Muscle of back (tissue), 3 donors: ENCODE measurements at regions not wholly inside any gene's neighbourhood (a gene's known extent, or its start where the extent isn't known, plus 50 kb on each side); places are given as distances from the start of the nearest gene placed in this dataset.

Experiments
- DNase-seq, 3 donors: peaks; one replicate each; pipeline versions ENCODE4 v3.0.0 to v3.0.0-alpha.2; 2013

DNA sequence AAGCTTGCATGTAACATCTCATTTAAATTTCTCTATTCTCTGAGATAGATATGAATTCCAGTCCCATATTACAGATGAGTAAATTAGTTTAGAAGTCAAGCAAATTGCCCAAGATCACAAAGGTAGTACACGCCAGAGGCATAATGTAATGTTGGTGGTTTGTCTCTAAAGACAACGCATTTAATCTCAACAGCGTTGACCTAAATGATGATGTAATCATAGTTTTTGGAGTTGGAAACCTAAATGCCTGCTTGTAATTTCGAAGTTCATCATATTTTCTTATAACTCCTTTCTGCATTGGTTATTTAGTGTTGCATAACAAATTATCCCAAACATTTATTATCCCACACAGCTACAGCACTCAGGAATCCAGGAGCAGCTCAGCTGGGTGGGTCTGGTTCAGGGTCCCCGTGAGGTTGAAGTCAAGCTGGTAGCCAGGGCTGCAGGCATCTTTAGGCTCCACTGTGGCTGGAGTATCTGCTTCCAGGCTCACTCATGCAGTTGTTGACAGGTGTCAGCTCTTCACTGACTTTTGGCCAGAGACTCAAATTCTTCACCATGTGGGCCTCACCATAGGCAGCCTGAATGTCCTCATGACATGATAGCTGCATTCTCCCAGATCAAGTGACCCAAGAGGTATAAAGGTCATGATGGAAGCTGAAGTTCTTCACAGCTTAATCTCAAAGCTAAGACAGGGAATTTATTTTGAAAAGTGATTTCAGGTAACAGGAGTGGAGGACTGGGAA, 122.0 kb upstream of the SPTLC3 start:
- DNase-seq, result no peak

DNA sequence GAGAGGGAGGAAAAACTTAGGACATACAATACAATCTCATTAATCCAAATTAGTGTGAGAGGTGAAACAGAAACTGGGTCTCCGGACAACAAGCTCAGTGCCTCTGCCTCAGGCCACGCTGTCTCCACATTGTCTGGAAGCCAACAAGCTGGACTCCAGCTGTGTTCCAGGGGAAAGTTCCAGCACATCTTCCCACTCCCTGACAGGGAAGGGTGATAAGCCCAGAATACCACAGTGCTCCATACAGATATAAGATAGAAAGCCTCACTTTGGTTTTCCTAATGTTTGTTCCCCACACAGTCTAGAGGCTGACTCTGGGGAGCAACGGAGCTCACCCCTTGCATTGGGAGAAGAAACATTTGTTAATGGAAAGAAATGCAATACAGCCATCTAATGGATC, 117.1 kb upstream of the SPTLC3 start:
- no peak for DNase-seq

DNA sequence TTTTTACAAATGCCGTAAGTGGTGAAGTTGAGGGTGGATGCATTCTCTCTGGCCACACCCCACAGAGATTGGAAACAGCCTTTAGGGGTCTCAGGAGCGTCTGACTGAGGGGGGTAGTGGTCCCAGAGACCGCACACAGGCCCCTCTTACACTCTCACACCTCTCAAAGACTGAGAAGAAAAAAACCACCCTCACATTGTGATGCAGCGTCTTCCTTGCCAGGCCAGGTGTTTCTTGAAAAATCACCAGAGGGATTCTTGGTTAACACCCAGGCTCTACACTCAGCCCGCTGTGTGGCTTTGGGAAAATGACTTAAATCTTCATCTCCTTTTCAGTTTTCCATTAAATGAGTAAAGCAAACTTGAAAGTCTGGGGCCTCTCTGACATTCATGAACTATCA, 115.8 kb upstream of the SPTLC3 start:
- DNase-seq, result peak in 1 of 3 donors; percentile 30

DNA sequence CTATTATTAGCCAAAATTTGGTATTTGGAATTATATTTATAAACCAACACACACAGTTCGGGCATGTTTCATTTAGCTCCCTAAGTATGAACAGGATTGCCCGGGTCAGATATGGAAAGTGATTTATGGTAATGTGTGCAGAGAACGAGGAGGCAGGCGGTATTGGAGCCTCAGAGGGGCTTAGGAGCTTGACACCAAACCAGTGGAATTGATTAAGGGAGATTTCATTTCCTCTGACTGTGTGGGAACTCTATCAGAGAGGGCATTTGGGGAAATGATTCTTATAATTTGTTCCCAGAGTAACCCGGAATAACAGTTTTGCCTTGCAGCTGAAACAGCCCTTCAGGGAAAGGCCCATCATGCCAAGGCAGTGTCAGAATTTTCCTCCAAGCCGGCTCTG, 115.1 kb upstream of the SPTLC3 start:
- DNase-seq, result no peak

DNA sequence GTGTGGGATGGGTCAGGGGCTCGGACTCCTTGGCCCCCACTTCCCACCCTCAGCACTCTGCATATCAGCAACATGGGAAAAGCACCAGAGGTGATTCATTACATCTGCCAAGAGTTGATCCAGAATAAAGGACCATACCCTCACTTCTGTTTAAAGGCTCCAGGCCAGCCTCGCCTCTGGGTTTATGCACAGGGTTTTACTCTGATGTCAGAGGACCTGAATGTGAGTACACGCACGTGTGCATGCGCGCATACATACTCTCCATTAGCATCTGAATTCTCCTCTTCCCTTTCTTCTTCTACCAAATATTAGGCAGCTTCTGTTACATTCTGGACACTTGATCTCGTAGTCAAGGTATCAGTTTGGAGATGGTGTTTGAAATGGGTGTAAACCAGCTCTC, 114.7 kb upstream of the SPTLC3 start:
- no peak for DNase-seq

DNA sequence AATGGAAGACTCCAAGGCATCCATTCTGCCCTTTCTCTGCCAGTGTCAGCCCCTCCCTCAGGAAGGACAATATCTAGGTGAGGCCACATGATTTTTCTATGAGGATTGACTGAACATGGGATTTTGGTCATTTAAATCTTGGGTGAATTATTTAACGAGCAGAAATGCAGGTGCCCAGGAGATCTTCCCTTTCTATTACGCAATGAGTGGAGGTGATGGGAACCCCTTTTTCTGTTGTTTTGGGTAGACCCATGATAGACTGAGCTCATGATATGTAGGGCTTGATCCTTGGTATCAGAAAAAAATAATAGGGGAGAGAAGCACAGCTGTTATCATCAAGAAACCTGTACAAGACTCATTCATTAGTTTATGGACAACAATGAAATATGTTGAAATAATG, 112.6 kb upstream of the SPTLC3 start:
- no peak for DNase-seq

DNA sequence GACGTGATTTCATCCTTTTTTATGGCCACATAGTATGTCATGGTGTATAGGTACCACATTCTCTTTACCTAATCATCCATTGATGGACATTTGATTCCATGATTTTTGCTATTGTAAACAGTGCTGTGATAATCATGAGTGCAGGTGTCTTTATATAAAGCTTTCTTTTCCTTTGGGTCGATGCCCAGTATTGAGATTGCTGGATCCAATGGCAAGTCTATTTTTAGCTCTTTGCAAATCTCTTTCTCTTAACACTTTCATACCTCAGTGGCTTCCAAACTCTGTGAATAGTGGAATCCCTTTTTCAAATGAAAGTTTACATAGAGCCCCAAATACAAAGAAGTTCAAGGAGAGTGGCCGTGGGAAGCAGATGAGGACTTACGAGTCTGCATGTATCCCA, 105.8 kb upstream of the SPTLC3 start:
- no peak for DNase-seq

DNA sequence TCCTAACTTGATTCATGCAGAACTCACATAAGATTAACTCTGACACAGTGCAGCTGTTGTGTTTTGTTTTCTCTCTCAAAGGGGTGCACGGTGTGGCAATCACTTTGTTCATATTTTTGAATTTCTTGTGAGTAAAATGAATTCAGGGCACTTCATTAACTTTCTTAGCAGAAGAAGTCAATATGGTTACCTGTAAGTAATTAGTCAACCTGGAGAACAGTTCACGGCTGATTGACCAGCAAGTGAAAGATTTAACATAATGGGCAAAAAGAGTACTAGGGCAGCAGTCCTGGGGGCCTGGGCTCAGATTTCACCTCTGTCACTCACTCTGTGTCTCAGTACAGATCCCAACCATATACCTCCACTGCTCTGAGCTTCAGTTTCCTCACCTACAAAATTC, 102.4 kb upstream of the SPTLC3 start:
- DNase-seq, result no peak

DNA sequence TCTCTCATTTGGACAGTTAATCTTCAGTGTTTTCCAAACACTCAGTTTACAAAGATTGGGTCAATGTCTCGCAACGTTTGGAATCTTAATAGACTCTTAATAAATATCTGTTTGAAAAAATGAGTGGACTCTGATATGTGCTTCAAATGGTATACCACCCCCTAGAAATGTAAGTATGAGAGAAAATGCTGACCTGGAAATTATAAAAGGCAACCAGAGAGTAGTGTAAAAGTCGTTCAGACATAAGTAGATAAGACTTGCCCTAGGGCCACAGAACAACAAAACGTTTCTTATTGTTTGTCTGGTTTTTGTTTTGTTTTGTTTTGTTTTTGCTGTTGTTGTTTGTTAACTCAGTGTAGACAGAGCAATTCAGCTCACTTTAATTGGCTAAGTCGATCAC, 97.4 kb upstream of the SPTLC3 start:
- no peak for DNase-seq

DNA sequence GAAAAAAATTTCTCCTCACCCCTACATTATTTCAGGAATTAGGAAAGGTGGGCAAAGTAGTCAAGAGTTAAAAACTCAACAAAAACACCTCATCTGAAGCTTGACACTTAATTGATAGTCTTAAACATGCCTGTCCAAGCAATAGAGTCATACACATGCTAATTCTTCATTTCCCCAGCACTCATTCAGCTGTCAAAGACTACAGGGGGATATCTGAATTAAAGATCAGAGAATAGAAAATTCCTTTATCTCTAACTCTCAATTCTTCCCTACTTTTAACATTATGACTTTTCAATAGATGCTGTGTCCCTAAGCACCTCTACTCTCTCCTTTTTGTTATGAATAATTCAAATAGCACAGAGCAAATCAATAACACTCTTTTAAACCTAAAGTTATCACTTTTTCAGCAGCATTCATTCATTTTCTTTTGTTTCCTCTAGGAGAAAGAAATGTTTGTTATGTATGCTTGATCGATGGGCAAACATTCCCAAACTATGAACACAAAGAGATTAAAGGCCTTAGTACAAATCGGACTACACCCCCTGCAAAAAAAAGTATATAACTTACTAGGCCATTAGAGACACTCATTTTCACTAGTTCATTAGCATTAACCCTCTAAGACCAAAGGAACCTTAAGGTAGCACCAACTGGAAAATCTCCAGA, 94.9 kb upstream of the SPTLC3 start:
- no peak for DNase-seq

DNA sequence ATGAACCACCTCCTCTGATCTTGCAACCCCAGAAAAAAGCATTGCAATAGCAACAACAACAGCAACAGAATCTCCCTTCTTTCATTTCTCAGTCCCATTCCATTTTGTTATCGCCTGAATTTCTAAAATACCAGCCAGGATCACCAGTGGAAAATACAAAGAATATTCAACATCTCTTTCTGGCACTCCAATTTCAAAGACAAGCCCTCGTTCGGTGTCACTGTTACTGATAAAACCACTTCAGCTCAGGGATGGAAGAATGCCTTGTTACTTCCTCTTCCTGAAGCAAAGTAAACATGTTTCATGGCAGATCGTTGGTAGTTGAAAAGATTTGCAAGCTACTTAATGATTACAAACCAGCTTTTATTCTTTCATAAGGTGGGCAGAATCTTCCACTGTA, 94.0 kb upstream of the SPTLC3 start:
- no peak for DNase-seq

DNA sequence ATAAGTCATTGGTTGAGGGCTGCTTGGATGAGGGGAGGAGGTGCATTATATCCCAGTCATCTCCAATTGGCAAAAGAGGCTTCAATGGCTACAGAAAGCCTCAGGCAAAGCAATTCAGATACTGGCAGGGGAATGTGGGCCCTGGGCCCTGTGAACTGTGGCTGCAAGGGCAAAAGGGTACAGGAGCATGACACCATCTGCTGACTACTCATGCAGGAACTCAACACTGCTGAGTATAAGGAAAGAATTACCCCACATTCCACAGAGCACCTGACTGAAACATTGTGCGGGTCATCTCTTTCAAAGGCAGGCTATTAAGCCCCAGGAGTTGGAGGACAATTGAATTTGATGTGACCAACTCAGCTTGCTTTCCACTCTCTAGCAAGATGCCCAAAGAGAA, 92.1 kb upstream of the SPTLC3 start:
- DNase-seq, result no peak

DNA sequence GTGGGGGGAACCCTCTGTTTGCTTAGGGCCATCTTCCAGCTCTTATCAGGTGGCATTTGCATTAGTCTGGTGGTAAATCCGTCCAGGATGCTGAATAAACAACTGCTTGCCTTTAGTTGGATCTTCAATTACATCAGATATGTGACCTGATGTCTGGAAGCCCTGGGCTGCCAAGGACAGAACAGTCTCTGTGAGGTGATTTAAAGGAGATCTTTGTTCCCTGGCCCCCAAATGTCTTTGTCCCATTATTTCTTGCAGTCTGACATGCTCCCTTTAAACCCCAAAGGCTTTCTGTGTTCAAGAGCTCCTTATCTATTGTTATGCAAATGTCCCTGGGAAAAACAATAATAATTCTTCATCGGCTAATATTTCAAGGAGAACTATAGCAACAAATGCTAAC, 84.6 kb upstream of the SPTLC3 start:
- DNase-seq, result no peak

DNA sequence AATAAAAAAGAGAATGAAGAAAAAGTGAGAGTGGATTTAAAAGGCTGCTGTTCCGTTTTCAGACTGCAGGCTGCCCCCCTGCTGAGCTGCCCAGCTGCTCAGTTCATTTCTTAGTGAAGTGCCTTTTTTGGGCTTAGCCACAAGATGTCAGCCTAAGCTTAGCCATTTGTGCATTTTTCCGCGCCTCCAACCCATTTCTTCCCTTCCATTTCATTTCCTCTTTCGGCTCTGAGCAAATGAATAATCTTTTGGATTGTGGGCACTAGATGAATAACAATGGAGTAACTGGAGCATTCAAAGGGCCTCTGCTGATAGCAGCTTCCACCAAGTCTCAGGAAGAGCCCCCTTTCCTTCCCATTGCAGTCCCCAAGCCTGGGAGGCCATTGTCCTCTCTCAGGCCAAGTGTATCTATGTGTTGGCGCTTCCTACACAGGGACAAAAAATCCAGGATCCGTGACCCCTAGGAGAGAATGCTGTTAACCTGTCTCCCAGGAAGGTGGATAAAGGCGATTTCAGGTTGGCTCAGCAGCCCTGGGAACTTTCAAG, 83.5 kb upstream of the SPTLC3 start:
- peak; percentile 73 to 87 (median 77) for DNase-seq

DNA sequence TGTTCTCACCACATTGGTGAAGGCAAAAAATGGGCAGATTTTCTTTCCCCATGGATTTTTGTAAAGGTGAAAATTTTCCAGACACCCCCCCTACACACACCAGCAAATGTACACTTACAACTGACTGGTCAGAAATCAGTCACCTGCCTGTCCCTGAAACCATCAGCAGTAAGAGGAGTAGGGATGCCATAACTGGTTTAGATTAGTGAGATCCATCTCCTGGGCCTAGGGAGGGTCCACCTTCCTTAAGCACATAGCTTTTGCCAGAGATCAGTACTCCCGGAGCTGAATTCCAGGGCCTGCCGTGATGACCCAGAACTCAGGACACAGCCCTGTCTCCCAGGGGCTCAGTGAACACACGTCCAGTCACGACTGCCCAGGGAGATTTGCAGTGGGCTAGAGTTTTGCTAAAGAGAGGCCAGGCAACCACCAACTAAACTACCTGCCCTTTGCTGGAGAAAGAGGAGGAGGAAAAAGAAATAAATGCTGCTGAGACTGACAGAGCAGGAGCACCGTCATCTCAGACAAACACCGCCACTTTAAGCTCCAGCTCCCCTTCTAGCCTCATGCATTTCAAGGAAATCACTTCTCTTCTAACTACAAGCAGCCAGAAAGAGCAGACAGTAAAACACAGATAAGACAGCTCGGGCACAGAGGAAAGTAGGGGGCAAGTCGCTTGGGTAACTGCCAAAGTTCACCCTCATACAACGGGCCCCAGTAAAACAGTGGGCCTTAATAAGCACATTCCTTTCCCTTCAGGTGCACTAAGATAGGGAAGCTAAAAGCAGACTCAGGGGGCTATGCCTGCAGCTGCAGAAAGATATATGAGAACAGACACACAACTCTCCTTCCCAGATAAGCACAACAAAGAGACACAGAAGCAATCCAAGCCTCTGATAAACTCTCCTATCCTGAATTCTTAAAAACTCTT, 82.6 kb upstream of the SPTLC3 start:
- no peak for DNase-seq

DNA sequence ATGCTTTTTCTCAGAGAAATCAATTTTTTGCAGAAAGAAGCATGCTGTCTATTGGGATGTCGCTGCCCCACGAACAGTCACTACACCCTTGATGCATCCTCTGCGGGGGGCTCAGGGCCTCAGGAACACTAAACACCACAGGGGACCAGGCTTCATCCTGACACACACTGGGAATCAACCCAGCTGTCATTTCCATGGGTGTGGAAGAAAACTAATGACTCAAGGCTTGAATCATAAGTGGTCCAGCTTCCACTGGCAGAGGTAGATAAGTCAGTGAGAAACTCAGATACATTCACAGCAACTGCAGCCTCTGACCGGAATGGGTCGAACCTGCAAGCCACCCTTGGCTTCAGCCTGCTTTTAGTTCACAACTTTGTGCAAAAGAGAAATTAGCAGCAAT, 81.3 kb upstream of the SPTLC3 start:
- peak in 1 of 3 donors; percentile 6 for DNase-seq

DNA sequence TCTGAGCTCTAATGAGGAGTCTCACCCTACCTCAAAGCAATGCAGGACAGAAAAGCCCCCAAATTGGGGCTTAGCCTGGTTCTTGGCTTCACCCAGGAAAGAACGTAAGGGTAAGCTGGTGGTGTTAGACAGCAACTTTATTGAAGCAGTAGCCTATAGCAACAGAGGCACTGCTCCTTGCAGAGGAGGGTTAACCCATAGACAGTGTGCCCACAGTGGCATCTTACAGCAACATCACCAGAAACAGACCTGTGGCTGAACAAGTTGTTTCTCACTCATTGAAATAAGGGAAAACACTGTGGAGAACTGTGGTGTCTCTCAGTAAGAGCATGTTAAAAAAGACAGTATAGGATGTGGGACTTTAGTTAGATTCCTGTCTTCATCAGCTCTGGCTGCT, 80.4 kb upstream of the SPTLC3 start:
- no peak for DNase-seq

DNA sequence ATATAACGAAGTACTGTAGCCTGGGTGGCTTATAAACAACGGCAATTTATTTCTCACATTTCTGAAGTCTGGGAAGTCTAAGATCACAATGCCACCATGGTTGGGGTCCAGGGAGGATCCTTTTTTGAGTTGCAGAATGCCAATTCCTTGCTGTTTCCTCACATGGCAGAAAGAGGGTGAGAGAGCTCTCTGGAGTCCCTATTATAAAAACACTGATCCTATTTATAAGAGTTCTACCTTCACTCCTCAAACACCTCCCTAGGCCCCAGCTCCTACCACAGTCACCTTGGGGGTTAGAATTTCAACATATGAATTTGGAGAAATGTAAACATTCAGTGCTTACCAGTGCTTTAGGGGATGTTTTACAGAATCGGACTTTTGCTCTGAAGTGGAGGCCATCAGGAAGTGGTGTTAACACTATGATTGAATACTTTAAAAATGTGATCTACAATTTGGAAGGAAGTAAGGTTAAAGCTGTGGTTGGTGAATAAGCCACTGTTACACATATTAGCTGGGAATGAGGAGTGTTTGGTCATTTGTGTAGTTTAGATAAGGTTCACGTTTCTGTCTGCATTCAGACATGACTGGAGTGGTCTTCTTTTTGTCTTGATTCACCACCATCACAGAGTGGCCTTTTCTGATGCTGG, 79.9 kb upstream of the SPTLC3 start:
- DNase-seq, result peak in 1 of 3 donors; percentile 44

DNA sequence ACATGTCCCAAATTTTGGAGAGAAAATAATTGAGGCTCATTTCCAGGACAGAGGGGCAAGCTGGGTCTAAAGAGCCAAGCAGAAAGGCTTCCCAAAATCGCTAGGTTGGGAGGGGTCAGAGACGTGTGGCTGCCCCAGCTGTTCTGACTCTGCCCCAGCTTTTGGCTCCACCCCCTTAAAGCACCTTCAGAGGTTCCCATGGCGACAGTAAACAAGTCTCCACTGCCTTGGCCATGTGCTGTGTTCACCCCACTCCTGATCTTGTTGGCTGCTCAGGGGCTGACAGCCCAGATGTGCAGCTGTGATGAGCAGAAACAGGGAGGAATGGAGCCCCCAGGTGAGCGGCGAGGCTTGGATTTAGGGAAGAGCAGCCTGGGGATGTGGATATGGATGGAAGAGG, 72.8 kb upstream of the SPTLC3 start:
- DNase-seq, result no peak

DNA sequence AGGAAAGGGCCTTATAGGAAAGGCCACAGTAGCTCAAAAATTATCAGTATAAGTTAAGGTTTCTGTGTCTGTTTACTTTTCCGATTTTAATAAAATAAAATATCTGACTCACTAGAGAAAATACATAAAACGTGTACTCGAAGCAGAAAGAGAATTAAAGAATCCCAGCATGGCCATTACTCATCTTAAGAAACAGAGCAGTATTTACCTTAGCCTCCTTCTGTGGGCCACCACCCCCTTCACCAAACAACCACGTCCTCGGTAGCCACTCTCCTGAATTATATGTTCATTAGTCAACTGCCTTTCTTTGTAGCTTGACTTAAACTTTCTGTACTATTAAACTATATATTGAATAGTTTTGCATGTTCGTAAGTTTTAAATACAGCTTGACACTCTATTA, 72.2 kb upstream of the SPTLC3 start:
- no peak for DNase-seq

DNA sequence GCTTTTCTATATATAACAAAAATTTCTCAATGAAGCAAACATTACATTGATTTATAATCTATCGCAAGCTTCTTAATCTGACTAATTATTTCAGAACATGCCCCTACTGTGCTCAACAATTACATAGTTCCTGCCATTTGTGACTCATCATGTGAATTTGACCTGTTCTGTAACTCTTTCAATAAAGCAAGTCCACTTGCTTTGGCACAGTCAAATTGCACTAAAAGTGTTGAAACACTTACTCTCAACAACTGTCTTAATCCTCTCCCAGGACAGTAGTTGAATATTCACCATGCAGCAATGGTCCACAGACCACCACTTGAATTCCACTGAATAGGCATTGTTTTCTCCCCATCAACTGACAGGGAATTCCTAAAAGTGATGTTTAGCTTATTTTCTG, 67.7 kb upstream of the SPTLC3 start:
- DNase-seq, result no peak

DNA sequence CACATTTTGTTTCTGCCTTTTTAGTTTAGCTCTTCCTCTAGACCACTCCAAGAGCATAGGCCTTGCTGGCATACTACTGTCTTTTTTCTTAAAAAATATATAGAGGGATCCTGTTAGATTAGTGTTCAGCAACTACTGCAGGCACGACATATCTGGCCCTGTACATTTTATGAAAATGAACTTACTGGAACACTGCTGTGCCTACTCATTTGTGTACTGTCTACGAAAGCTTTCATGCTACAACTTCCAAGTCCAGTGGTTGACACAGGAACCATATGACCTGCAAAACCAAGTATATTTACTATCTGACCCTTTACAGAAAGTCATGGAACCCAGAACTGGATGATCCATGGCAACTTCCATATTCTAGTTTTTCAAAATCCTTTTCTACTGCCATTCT, 66.6 kb upstream of the SPTLC3 start:
- DNase-seq, result no peak
